CD14-positive monocyte (primary cell): ENCODE measurements at regions not wholly inside any gene's neighbourhood (a gene's known extent, or its start where the extent isn't known, plus 50 kb on each side); places are given as distances from the start of the nearest gene placed in this dataset.

Experiments used
- DNase-seq, 3 donors: peaks; one replicate each; pipeline ENCODE4 v3.0.0-alpha.2; 2011 to 2022
- H2AFZ ChIP-seq: 2 replicates; pipeline ENCODE4 v1.6.0; 2012; ENCODE audit warnings: mild to moderate bottlenecking, low read depth, low read length, inconsistent platforms; ENCODE audit not compliant: insufficient read depth, poor library complexity, severe bottlenecking
- H3K27ac ChIP-seq, 2 donors: 1 replicate in 1 of 2; 2 replicates in 1 of 2; pipeline ENCODE4 v1.5.1; 2012 to 2013; ENCODE audit warnings: low read length in 2 of 2, control low read depth in 1 of 2, inconsistent platforms in 1 of 2, low read depth in 1 of 2, mild to moderate bottlenecking in 1 of 2
- H3K27me3 ChIP-seq, 2 donors: one replicate each; pipeline versions ENCODE4 v1.6.0 to v1.6.1; 2011 to 2013; ENCODE audit warnings: low read length in 2 of 2; ENCODE audit not compliant: control insufficient read depth in 2 of 2, insufficient read depth in 2 of 2
- H3K36me3 ChIP-seq, 2 donors: replicated peaks in 1 of 2; 1 replicate in 1 of 2; 2 replicates in 1 of 2; pipeline versions ENCODE4 v1.5.1 to v1.6.1; 2012 to 2013; ENCODE audit warnings: low read length in 2 of 2, control low read depth in 1 of 2, inconsistent platforms in 1 of 2, mild to moderate bottlenecking in 1 of 2; ENCODE audit not compliant: insufficient read depth in 2 of 2, control insufficient read depth in 1 of 2
- H3K4me1 ChIP-seq, 2 donors: 1 replicate in 1 of 2; 2 replicates in 1 of 2; pipeline versions ENCODE4 v1.5.1 to v1.6.1; 2012 to 2013; ENCODE audit warnings: low read length in 2 of 2, control low read depth in 1 of 2, inconsistent platforms in 1 of 2, mild to moderate bottlenecking in 1 of 2, moderate library complexity in 1 of 2; ENCODE audit not compliant: insufficient read depth in 2 of 2, control insufficient read depth in 1 of 2
- H3K4me2 ChIP-seq: replicated peaks from 2 replicates; pipeline ENCODE3; 2012; ENCODE audit warnings: low read length, moderate library complexity, mild to moderate bottlenecking; ENCODE audit not compliant: poor library complexity, severe bottlenecking; ENCODE audit errors: extremely low read depth
- H3K4me3 ChIP-seq, 3 experiments: fragments of 200-600 bp in 1 of 3; sonication (generic) in 1 of 3; replicated peaks in 1 of 3; 1 replicate in 2 of 3; 2 replicates in 1 of 3; pipeline ENCODE4 v1.5.1; 2011 to 2013; ENCODE audit warnings: low read length in 3 of 3, mild to moderate bottlenecking in 3 of 3, control low read depth in 2 of 3, low read depth in 2 of 3, inconsistent platforms in 1 of 3, moderate library complexity in 1 of 3
- H3K79me2 ChIP-seq: 2 replicates; pipeline ENCODE4 v1.6.0; 2012; ENCODE audit warnings: mild to moderate bottlenecking, control low read depth, inconsistent platforms, low read length, moderate library complexity; ENCODE audit not compliant: insufficient read depth
- H3K9ac ChIP-seq: 2 replicates; pipeline ENCODE4 v1.6.0; 2017; ENCODE audit warnings: low read length, mild to moderate bottlenecking; ENCODE audit not compliant: insufficient read depth, poor library complexity, severe bottlenecking
- H3K9me3 ChIP-seq, 2 donors: replicated peaks in 1 of 2; 1 replicate in 1 of 2; 2 replicates in 1 of 2; pipeline versions ENCODE4 v1.5.1 to v1.6.1; 2012 to 2013; ENCODE audit warnings: low read length in 2 of 2, control low read depth in 1 of 2; ENCODE audit not compliant: control insufficient read depth in 1 of 2, insufficient read depth in 1 of 2
- H4K20me1 ChIP-seq: 2 replicates; pipeline ENCODE4 v1.6.0; 2012; ENCODE audit warnings: mild to moderate bottlenecking, low read length, control low read depth, moderate library complexity; ENCODE audit not compliant: insufficient read depth
- H3K27ac Mint-ChIP-seq, 7 donors: one replicate each; pipeline ENCODE4 v1.8.0; 2020; ENCODE audit warnings: mild to moderate bottlenecking in 7 of 7, mixed read lengths in 7 of 7, moderate library complexity in 6 of 7, inconsistent platforms in 2 of 7
- H3K27me3 Mint-ChIP-seq, 3 donors: one replicate each; pipeline ENCODE4 v1.8.0; 2021 to 2022; ENCODE audit warnings: low read depth in 3 of 3, mild to moderate bottlenecking in 3 of 3, mixed read lengths in 3 of 3, moderate library complexity in 3 of 3, inconsistent platforms in 1 of 3
- H3K36me3 Mint-ChIP-seq, 2 donors: one replicate each; pipeline ENCODE4 v1.8.0; 2020; ENCODE audit warnings: mixed read lengths in 2 of 2, inconsistent platforms in 1 of 2, mild to moderate bottlenecking in 1 of 2
- H3K4me1 Mint-ChIP-seq: one replicate; pipeline ENCODE4 v1.8.0; 2020; ENCODE audit warnings: mild to moderate bottlenecking, mixed read lengths
- H3K4me3 Mint-ChIP-seq, 2 donors: one replicate each; pipeline ENCODE4 v1.8.0; 2020; ENCODE audit warnings: mild to moderate bottlenecking in 2 of 2, mixed read lengths in 2 of 2, moderate library complexity in 1 of 2
- H3K9me3 Mint-ChIP-seq, 7 donors: one replicate each; pipeline ENCODE4 v1.8.0; 2020 to 2022; ENCODE audit warnings: mixed read lengths in 7 of 7, mild to moderate bottlenecking in 6 of 7, moderate library complexity in 6 of 7, inconsistent platforms in 2 of 7
- CTCF ChIP-seq: fragments of 200-600 bp; IDR thresholded peaks from one replicate; pipeline ENCODE4 v1.8.0; 2022; ENCODE audit warnings: antibody characterized with exemption, mild to moderate bottlenecking
- WGBS: methylation state at CpG from one replicate; pipeline ENCODE4 v1.1.5; 2013; ENCODE audit warnings: missing lambda C conversion rate; ENCODE audit not compliant: insufficient coverage; 5-methylcytosine and 5-hydroxymethylcytosine counted together
- intact Hi-C, 2 donors: fragments of 100-400 bp; cut with micrococcal nuclease; formaldehyde crosslinking; loops; one replicate each; pipeline versions ENCODE4 v1.15.0 to v1.15.1; 2023

- WGBS: 100% methylated on average over 1 of the region's 2 CpGs
- no peak overlapping the region for H3K9ac ChIP-seq
- no peaks in the 10 kb centered on the region for H3K36me3 Mint-ChIP-seq
Measured at GRCh38 chr3:118740722-118741290, 293.8 kb downstream of the IGSF11 start.

GRCh38 chr3:118742760-118743159 is 291.9 kb downstream of the IGSF11 start:
- H3K27ac Mint-ChIP-seq: no peak overlapping the region
- no peaks in the 10 kb centered on the region for H3K79me2 ChIP-seq
- intact Hi-C loops: no loop called here
- H3K9me3 Mint-ChIP-seq: peaks cover 3 to 10% (median 6%) of the 10 kb centered on the region in 7 donors
- no peaks in the 10 kb centered on the region for H3K4me1 Mint-ChIP-seq
- no peak overlapping the region for H3K4me3 ChIP-seq
- WGBS: 91% methylated on average over 1 of the region's 2 CpGs
- H3K4me1 ChIP-seq: no peaks in the 10 kb centered on the region
- no peak for DNase-seq
- peaks cover 6 to 10% of the 10 kb centered on the region in 2 donors for H3K9me3 ChIP-seq
- no peak overlapping the region for H3K9ac ChIP-seq
- peaks cover 0 to 2% (median 0%) of the 10 kb centered on the region in 3 donors for H3K27me3 Mint-ChIP-seq
- H3K36me3 Mint-ChIP-seq: no peaks in the 10 kb centered on the region
- H3K27ac ChIP-seq: no peak overlapping the region
- H3K4me3 Mint-ChIP-seq: no peak overlapping the region
- no peaks in the 10 kb centered on the region for H3K27me3 ChIP-seq
- TF ChIP-seq CTCF: no peak
- H2AFZ ChIP-seq: no peak overlapping the region
- no peak overlapping the region for H3K4me2 ChIP-seq
- H3K36me3 ChIP-seq: no peaks in the 10 kb centered on the region
- H4K20me1 ChIP-seq: no peaks in the 10 kb centered on the region

More at GRCh38 chr3:118740722-118741290, 293.8 kb downstream of the IGSF11 start:
- Histone ChIP-seq H3K4me1 (no peaks in the 10 kb centered on the region), H2AFZ (no peak overlapping the region), H3K9me3 (peaks cover 6 to 12% of the 10 kb centered on the region in 2 donors), H3K4me2 (no peak overlapping the region), H3K4me3 (no peak overlapping the region), H3K79me2 (no peaks in the 10 kb centered on the region), H3K27me3 (no peaks in the 10 kb centered on the region), H3K36me3 (no peaks in the 10 kb centered on the region), H3K27ac (no peak overlapping the region), H4K20me1 (no peaks in the 10 kb centered on the region)
- Mint-ChIP-seq H3K27me3 (peaks cover 0 to 2% (median 0%) of the 10 kb centered on the region in 3 donors), H3K4me1 (no peaks in the 10 kb centered on the region), H3K4me3 (no peak overlapping the region), H3K27ac (no peak overlapping the region), H3K9me3 (peaks cover 3 to 10% (median 6%) of the 10 kb centered on the region in 7 donors)
- no peak for TF ChIP-seq CTCF
- no peak for DNase-seq
- intact Hi-C loops: no loop called here
